Kidney epithelial cell (primary cell): ENCODE measurements at regions not wholly inside any gene's neighbourhood (a gene's known extent, or its start where the extent isn't known, plus 50 kb on each side); places are given as distances from the start of the nearest gene placed in this dataset.
"Not testable (repeated sequence)": the region's sequence is repeated elsewhere in the genome, so short reads cannot be mapped to it uniquely, and the experiment has no call there.

ENCODE experiments used
- DNase-seq: peaks from one replicate; pipeline ENCODE4 v3.0.0-alpha.2; 2010; ENCODE audit warnings: low read depth
- H3K27me3 ChIP-seq: 2 replicates; pipeline ENCODE4 v1.6.0; 2011; ENCODE audit warnings: low read length; ENCODE audit not compliant: control insufficient read depth, insufficient read depth
- H3K36me3 ChIP-seq: 2 replicates; pipeline ENCODE4 v1.5.1; 2011; ENCODE audit warnings: low read length; ENCODE audit not compliant: control insufficient read depth, insufficient read depth
- H3K4me3 ChIP-seq: 2 replicates; pipeline ENCODE4 v1.5.1; 2011; ENCODE audit warnings: low read depth, mild to moderate bottlenecking, control low read depth, low read length
- TF ChIP-seq, protein P1 (sequence below): IDR thresholded peaks from 2 replicates; pipeline ENCODE4 v1.5.1; 2011; ENCODE audit warnings: mild to moderate bottlenecking, moderate library complexity, low read length, control low read depth, inconsistent platforms; ENCODE audit not compliant: insufficient read depth, poor library complexity, severe bottlenecking

DNA sequence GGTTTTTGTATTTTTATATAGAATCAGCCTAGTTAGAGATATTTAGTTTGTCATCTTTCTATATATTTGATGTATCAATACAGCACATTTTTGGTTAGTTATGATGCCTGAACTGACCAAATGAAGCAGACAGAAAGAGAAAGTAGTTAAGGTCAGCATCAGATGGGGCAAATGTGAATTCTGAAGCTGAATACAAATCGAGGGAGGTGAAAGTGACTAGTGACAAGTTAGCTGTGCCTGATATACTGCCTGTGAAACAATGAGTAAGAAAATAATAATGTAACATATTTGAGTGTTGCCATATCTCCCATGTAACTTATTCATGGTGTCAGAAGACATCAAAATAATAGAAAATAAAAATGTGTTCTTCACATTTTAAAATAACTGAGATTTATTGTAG, 680.3 kb upstream of the SEMA6D start:
- Histone ChIP-seq H3K36me3 (no peaks in the 10 kb centered on the region), H3K27me3 (no peaks in the 10 kb centered on the region), H3K4me3 (no peak overlapping the region)
- TF ChIP-seq, protein P1, sequence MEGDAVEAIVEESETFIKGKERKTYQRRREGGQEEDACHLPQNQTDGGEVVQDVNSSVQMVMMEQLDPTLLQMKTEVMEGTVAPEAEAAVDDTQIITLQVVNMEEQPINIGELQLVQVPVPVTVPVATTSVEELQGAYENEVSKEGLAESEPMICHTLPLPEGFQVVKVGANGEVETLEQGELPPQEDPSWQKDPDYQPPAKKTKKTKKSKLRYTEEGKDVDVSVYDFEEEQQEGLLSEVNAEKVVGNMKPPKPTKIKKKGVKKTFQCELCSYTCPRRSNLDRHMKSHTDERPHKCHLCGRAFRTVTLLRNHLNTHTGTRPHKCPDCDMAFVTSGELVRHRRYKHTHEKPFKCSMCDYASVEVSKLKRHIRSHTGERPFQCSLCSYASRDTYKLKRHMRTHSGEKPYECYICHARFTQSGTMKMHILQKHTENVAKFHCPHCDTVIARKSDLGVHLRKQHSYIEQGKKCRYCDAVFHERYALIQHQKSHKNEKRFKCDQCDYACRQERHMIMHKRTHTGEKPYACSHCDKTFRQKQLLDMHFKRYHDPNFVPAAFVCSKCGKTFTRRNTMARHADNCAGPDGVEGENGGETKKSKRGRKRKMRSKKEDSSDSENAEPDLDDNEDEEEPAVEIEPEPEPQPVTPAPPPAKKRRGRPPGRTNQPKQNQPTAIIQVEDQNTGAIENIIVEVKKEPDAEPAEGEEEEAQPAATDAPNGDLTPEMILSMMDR: no peak
- DNase-seq: no peak

DNA sequence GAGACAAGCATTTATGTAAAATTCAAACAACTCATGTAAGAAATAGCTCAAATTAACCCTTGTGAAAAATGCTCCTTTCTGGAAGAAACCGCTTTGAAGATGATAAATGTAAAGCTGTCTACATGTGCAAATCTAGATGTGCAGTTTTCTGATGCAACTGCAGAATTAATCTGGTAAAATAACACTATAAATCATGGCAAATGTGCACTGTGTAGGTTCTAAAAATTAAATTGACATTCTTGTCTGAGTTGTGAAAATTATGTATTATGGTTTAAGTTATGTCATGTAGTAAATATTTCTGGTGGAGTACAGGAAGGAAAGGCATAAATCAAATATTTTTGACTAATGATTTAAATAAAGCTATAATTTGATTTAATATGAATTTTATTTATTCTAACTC, 678.1 kb upstream of the SEMA6D start:
- Histone ChIP-seq H3K4me3 (no peak overlapping the region), H3K27me3 (no peaks in the 10 kb centered on the region), H3K36me3 (no peaks in the 10 kb centered on the region)
- TF ChIP-seq, protein P1: no peak
- no peak for DNase-seq

DNA sequence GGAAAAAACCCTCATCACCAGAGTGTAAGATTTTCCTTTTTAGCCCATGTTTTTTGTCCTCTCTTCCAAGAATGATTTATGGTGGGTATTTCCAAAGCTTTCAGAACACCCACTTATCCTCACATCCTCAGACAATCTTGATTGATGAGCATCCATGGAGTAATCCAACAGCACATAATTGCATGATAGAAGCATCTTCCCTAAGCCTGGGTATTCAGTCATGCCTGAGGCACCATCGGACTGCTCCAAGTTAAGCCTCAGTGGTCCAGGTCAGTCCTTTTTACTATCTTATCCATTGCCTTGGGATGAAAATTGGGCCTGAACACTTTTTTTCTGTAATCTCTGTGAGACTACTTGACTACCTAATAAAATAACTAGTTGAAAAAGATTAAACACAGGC, 676.0 kb upstream of the SEMA6D start:
- DNase-seq: no peak
- TF ChIP-seq, protein P1: no peak
- no peaks in the 10 kb centered on the region for H3K27me3 ChIP-seq
- H3K36me3 ChIP-seq: no peaks in the 10 kb centered on the region
- H3K4me3 ChIP-seq: no peak overlapping the region

DNA sequence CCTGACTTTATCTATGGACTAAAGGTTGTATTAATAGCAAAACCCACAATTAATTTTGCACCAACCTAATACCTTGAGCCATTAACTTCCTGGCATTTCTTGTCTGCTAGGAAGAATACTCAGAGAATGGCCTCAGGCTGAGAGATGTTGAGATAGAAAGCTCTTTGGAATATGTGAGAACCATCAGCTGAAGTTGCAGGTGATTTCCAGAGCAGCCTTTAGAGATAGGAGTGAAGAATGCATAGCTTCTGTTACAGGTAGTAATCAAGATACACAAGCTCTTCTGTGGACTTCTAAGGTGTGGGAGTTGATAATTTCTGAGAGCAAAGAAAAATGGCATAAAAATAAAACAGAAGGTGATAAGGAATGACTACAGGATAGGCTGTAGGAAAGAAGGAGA, 669.3 kb upstream of the SEMA6D start:
- not testable (repeated sequence) for H3K4me3 ChIP-seq, H3K27me3 ChIP-seq, H3K36me3 ChIP-seq, DNase-seq

DNA sequence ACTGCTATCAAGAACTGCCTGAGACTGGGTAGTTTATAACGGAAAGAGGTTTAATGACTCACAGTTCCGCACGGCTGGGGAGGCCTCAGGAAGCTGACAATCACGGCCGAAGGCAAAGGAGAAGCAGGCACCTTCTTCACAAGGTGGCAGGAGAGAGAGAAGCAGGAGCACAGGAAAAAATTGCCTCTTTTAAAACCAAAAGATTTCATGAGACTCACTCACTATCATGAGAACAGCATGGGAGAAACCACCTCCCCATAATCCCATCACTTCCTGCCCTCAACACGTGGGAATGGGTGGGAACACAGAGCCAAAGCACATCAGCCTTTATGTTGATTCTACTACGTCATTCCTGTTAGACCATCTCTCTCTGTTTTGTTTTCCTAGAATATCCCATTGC, 650.9 kb upstream of the SEMA6D start:
- DNase-seq: no peak
- TF ChIP-seq, protein P1: no peak
- Histone ChIP-seq H3K36me3 (no peaks in the 10 kb centered on the region), H3K27me3 (no peaks in the 10 kb centered on the region), H3K4me3 (no peak overlapping the region)

DNA sequence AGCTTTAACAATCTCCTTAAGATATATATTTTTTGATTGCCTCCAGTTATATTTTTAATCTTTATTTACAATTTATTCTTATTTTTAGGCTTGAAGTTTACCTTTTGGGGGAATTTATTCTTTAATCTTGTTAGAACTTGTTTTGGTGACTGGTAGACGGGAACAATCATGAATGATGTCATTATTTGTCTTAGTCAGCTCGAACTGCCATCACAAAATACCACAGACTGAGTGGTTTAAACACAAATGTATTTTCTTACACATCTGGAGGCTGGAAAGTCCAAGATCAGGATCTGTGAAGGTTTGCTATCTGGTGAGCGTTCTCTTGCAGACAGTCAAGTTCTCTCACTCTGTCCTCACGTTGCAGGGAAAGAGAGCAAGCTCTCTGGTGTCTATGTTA, 639.5 kb upstream of the SEMA6D start:
- H3K4me3 ChIP-seq, DNase-seq, H3K27me3 ChIP-seq, H3K36me3 ChIP-seq: not testable (repeated sequence)

DNA sequence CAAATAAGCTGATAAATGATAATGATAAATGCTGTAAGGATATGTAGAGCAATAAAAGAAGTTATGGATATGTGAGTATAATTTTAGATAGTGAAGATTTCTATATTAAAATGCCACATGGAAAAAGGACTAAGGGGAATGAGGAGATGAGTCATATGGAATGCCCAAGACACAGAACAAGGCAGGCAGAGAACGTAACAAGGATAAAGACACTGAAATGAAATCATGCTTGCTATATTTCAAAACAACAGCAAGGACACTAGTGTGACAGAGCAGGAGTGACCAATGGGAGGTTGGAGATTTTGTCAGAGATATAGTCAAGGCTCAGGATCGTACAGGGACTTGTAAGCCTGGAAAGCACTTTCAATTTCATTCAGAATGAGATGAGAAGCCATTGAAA, 621.5 kb upstream of the SEMA6D start:
- no peak for DNase-seq
- H3K27me3 ChIP-seq: no peaks in the 10 kb centered on the region
- TF ChIP-seq, protein P1: no peak
- H3K4me3 ChIP-seq: no peak overlapping the region
- H3K36me3 ChIP-seq: no peaks in the 10 kb centered on the region

DNA sequence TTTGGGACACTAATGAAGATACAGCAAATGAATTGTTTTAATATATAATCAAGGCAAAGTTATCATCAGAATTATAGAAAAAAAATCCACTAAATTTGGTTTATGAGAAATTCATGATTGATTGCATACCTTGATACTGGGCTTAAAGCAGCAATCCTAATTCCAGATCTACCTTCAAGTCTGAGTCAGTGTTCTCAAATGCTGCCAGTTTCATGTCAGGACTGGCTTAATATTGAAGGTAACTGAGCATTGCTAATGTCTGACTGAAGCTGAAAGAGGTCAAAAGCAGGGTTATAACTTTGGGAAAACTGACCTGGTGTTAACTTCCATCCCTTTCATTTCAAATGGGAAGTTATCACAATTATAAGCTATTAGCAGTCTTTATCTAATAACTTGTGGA, 618.8 kb upstream of the SEMA6D start:
- not testable (repeated sequence) for H3K4me3 ChIP-seq

DNA sequence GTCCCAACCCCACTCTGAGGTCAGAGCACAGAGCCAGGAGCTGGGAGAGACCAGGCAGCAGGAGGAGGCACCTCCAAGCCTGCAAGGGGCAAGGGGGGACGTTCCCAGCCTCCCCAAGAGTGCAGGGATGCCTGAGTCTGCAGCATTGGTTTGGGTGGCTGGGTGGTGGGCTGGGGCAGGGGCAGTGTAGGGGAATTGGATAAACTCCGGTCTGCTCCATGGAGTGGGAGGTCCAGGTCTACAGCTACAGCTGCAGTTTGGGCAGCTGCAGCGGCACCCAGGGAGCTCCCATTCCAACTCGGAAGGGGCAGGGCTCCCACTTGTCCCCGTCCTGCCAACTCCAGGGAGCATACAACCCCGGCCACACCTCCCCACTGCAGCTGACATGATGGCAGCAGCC, 617.5 kb upstream of the SEMA6D start:
- not testable (repeated sequence) for H3K4me3 ChIP-seq, DNase-seq, H3K36me3 ChIP-seq, H3K27me3 ChIP-seq

More for the DNA sequence above, 618.8 kb upstream of the SEMA6D start:
- DNase-seq, H3K27me3 ChIP-seq, H3K36me3 ChIP-seq: not testable (repeated sequence)

DNA sequence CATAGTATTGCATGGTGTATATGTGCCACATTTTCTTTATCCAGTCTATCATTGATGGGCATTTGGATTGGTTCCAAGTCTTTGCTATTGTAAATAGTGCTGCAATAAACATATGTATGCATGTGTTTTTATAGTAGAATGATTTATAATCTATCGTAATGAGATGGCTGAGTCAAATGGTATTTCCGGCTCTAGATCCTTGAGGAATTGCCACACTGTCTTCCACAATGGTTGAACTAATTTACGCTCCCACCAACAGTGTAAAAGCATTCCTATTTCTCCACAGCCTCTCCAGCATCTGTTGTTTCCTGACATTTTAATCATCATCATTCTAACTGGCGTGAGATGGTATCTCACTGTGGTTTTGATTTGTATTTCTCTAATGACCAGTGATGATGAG, 608.5 kb upstream of the SEMA6D start:
- not testable (repeated sequence) for DNase-seq

More for the DNA sequence above, 608.5 kb upstream of the SEMA6D start:
- not testable (repeated sequence) for H3K4me3 ChIP-seq, H3K27me3 ChIP-seq, H3K36me3 ChIP-seq
